IMR-90 (cell line): ENCODE measurements at regions not wholly inside any gene's neighbourhood (a gene's known extent, or its start where the extent isn't known, plus 50 kb on each side); places are given as distances from the start of the nearest gene placed in this dataset.

ENCODE experiments used
- ATAC-seq: fragments of 200-7000 bp; cut with Tn5 transposase; 2 replicates; pipeline ENCODE4 v1.9.1; 2020; ENCODE audit warnings: low read depth, mild to moderate bottlenecking, moderate library complexity
- BruUV-seq: library from RNA; stranded (reverse); fragments of 400-500 nt; replicated peaks from 2 replicates; lab custom pipeline; 2021; lab: Mats Ljungman, UMichigan
- CTCF ChIA-PET: fragments of 300-600 bp; formaldehyde crosslinking; extraction: SDS; loops from one replicate; lab custom pipeline; 2021; ENCODE audit warnings: antibody characterized with exemption; lab: Yijun Ruan, JAX
- POLR2A ChIA-PET: fragments of 300-600 bp; sonication (Branson Sonifier 250); formaldehyde crosslinking; loops from one replicate; lab custom pipeline; 2022; ENCODE audit warnings: antibody characterized with exemption; ENCODE audit not compliant: unreplicated experiment; lab: Charles Lee
- DNase-seq: peaks from one replicate; pipeline ENCODE4 v3.0.0; 2013
- H2AFZ ChIP-seq: replicated peaks from 2 replicates; pipeline ENCODE3; 2013; ENCODE audit warnings: low read length, mild to moderate bottlenecking; ENCODE audit not compliant: poor library complexity
- H2AK5ac ChIP-seq: 2 replicates; pipeline ENCODE4 v1.6.1; 2013; ENCODE audit warnings: low read depth, low read length, inconsistent platforms
- H2AK9ac ChIP-seq: replicated peaks from 2 replicates; pipeline ENCODE3; 2013; ENCODE audit warnings: mild to moderate bottlenecking, low read depth, low read length, moderate library complexity; ENCODE audit not compliant: poor library complexity
- H2BK120ac ChIP-seq: 2 replicates; pipeline ENCODE4 v1.6.1; 2013; ENCODE audit warnings: low read depth, low read length, inconsistent platforms
- H2BK15ac ChIP-seq: 3 replicates; pipeline ENCODE4 v1.6.1; 2013; ENCODE audit warnings: low read depth, low read length, inconsistent platforms
- H2BK20ac ChIP-seq: 2 replicates; pipeline ENCODE4 v1.6.1; 2013; ENCODE audit warnings: low read depth, mild to moderate bottlenecking, inconsistent platforms, low read length, moderate library complexity
- H2BK5ac ChIP-seq: 2 replicates; pipeline ENCODE4 v1.6.1; 2013; ENCODE audit warnings: mild to moderate bottlenecking, low read depth, low read length, inconsistent platforms; ENCODE audit not compliant: poor library complexity, severe bottlenecking
- H3K14ac ChIP-seq: replicated peaks from 2 replicates; pipeline ENCODE4 v1.6.1; 2013; ENCODE audit warnings: low read depth, low read length, inconsistent platforms
- H3K18ac ChIP-seq: 2 replicates; pipeline ENCODE4 v1.6.1; 2013; ENCODE audit warnings: low read depth, low read length, control low read depth
- H3K23ac ChIP-seq: 2 replicates; pipeline ENCODE4 v1.6.1; 2013; ENCODE audit warnings: low read depth, low read length, inconsistent platforms
- H3K27ac ChIP-seq: 2 replicates; pipeline ENCODE4 v1.5.1; 2013; ENCODE audit warnings: mild to moderate bottlenecking, control low read depth, low read length; ENCODE audit not compliant: insufficient read depth
- H3K27me3 ChIP-seq: 2 replicates; pipeline ENCODE4 v1.6.1; 2013; ENCODE audit warnings: low read length; ENCODE audit not compliant: control insufficient read depth, insufficient read depth
- H3K36me3 ChIP-seq: 2 replicates; pipeline ENCODE4 v1.6.1; 2013; ENCODE audit warnings: low read length, mixed read lengths; ENCODE audit not compliant: control insufficient read depth, insufficient read depth
- H3K4ac ChIP-seq: 2 replicates; pipeline ENCODE4 v1.6.1; 2013; ENCODE audit warnings: low read depth, low read length, inconsistent platforms
- H3K4me1 ChIP-seq: 2 replicates; pipeline ENCODE4 v1.6.1; 2013; ENCODE audit warnings: low read length, mixed read lengths; ENCODE audit not compliant: control insufficient read depth, insufficient read depth
- H3K4me2 ChIP-seq: 2 replicates; pipeline ENCODE4 v1.6.1; 2013; ENCODE audit warnings: low read depth, mild to moderate bottlenecking, control low read depth, low read length, moderate library complexity
- H3K4me3 ChIP-seq: 2 replicates; pipeline ENCODE4 v1.5.1; 2013; ENCODE audit warnings: low read depth, mild to moderate bottlenecking, control low read depth, low read length, moderate library complexity; ENCODE audit not compliant: insufficient read depth
- H3K56ac ChIP-seq: 2 replicates; pipeline ENCODE4 v1.6.1; 2013; ENCODE audit warnings: low read length, inconsistent platforms; ENCODE audit not compliant: insufficient read depth; ENCODE audit errors: extremely low read depth
- H3K79me1 ChIP-seq, 2 experiments: 2 replicates each; pipeline ENCODE4 v1.6.1; 2013; ENCODE audit warnings: low read length in 2 of 2, inconsistent platforms in 1 of 2, low read depth in 1 of 2
- H3K9ac ChIP-seq: 2 replicates; pipeline ENCODE4 v1.6.1; 2013; ENCODE audit warnings: low read depth, low read length, control low read depth
- H3K9me1 ChIP-seq: 2 replicates; pipeline ENCODE4 v1.6.1; 2013; ENCODE audit warnings: low read length, inconsistent platforms; ENCODE audit not compliant: insufficient read depth
- H3K9me3 ChIP-seq: 2 replicates; pipeline ENCODE4 v1.6.1; 2013; ENCODE audit warnings: low read length; ENCODE audit not compliant: control insufficient read depth, insufficient read depth
- H4K20me1 ChIP-seq: 2 replicates; pipeline ENCODE4 v1.6.1; 2013; ENCODE audit warnings: low read length, inconsistent platforms; ENCODE audit not compliant: insufficient read depth
- H4K5ac ChIP-seq: 2 replicates; pipeline ENCODE4 v1.6.1; 2013; ENCODE audit warnings: mild to moderate bottlenecking, low read depth, low read length, control low read depth
- H4K8ac ChIP-seq, 2 experiments: 2 replicates each; pipeline ENCODE4 v1.6.1; 2013; ENCODE audit warnings: low read depth in 2 of 2, low read length in 2 of 2, control low read depth in 1 of 2, inconsistent platforms in 1 of 2
- H4K91ac ChIP-seq: 2 replicates; pipeline ENCODE4 v1.6.1; 2013; ENCODE audit warnings: low read depth, low read length, inconsistent platforms; ENCODE audit not compliant: insufficient read depth
- BHLHE40 ChIP-seq: fragments of 150-350 bp; IDR thresholded peaks from 2 replicates; pipeline ENCODE4 v1.6.1; 2016; ENCODE audit warnings: mild to moderate bottlenecking, low read depth, low read length
- CEBPB ChIP-seq: IDR thresholded peaks from 2 replicates; pipeline ENCODE4 v1.6.1; 2012; ENCODE audit warnings: low read depth, low read length, improper control_type of control experiment
- CHD1 ChIP-seq: IDR thresholded peaks from 2 replicates; pipeline ENCODE4 v1.6.1; 2012; ENCODE audit warnings: low read depth, low read length, improper control_type of control experiment
- FOS ChIP-seq: fragments of 150-350 bp; IDR thresholded peaks from 2 replicates; pipeline ENCODE4 v1.6.1; 2016; ENCODE audit warnings: low read depth, low read length
- MAFK ChIP-seq: IDR thresholded peaks from 2 replicates; pipeline ENCODE4 v1.6.1; 2012; ENCODE audit warnings: low read depth, low read length, improper control_type of control experiment
- MAZ ChIP-seq: IDR thresholded peaks from 2 replicates; pipeline ENCODE4 v1.6.1; 2012; ENCODE audit warnings: low read depth, mild to moderate bottlenecking, low read length, improper control_type of control experiment, moderate library complexity, borderline replicate concordance
- MXI1 ChIP-seq: IDR thresholded peaks from 2 replicates; pipeline ENCODE4 v1.6.1; 2012; ENCODE audit warnings: low read depth, mild to moderate bottlenecking, low read length, moderate library complexity, borderline replicate concordance
- NFE2L2 ChIP-seq: fragments of 150-350 bp; IDR thresholded peaks from 2 replicates; pipeline ENCODE4 v1.6.1; 2016; ENCODE audit warnings: low read depth, mild to moderate bottlenecking, low read length
- POLR2A ChIP-seq: IDR thresholded peaks from 2 replicates; pipeline ENCODE4 v1.6.1; 2012; ENCODE audit warnings: mild to moderate bottlenecking, low read depth, low read length
- RAD21 ChIP-seq: IDR thresholded peaks from 2 replicates; pipeline ENCODE4 v1.6.1; 2012; ENCODE audit warnings: low read length, improper control_type of control experiment
- RCOR1 ChIP-seq: IDR thresholded peaks from 2 replicates; pipeline ENCODE4 v1.6.1; 2012; ENCODE audit warnings: mild to moderate bottlenecking, low read length, improper control_type of control experiment; ENCODE audit not compliant: insufficient replicate concordance
- RFX5 ChIP-seq: IDR thresholded peaks from 2 replicates; pipeline ENCODE4 v1.8.0; 2012; ENCODE audit warnings: low read depth, mild to moderate bottlenecking, low read length, moderate library complexity
- SMC3 ChIP-seq: fragments of 150-350 bp; IDR thresholded peaks from 2 replicates; pipeline ENCODE4 v1.6.1; 2016; ENCODE audit warnings: low read depth, mild to moderate bottlenecking, antibody characterized with exemption, low read length, moderate library complexity
- WGBS, 2 experiments: methylation state at CpG; one replicate each; pipeline versions ENCODE4 v1.1.5 to v1.1.7; 2013; ENCODE audit warnings: missing lambda C conversion rate in 2 of 2; ENCODE audit not compliant: insufficient read length in 1 of 2; ENCODE audit errors: extremely low coverage in 2 of 2; 5-methylcytosine and 5-hydroxymethylcytosine counted together
- dilution Hi-C: fragments of 300-500 bp; cut with HindIII; formaldehyde crosslinking; loops from one replicate; pipeline ENCODE4 v1.14.3; 2018; ENCODE audit warnings: low sequenced_read_pairs; ENCODE audit not compliant: unreplicated experiment
- in situ Hi-C: fragments of 300-500 bp; cut with MboI; formaldehyde crosslinking; loops from 3 replicates; pipeline ENCODE4 v1.14.3; 2019; ENCODE audit warnings: low sequenced_read_pairs, inconsistent platforms, mixed read lengths
- intact Hi-C: fragments of 100-400 bp; cut with micrococcal nuclease; formaldehyde crosslinking; loops from 2 replicates; pipeline ENCODE4 v1.10.0; 2022
- TF ChIP-seq, protein P1 (sequence below): conservative IDR thresholded peaks from 2 replicates; pipeline ENCODE4 v1.5.1; 2012; ENCODE audit warnings: mild to moderate bottlenecking, low read depth, low read length, improper control_type of control experiment
- TF ChIP-seq, protein P2 (sequence below): fragments of 150-350 bp; IDR thresholded peaks from 2 replicates; pipeline ENCODE4 v1.6.1; 2016; ENCODE audit warnings: low read depth, mild to moderate bottlenecking, low read length, moderate library complexity, borderline replicate concordance
- TF ChIP-seq, protein P3 (sequence below): fragments of 150-350 bp; IDR thresholded peaks from 2 replicates; pipeline ENCODE4 v1.6.1; 2017; ENCODE audit warnings: mild to moderate bottlenecking, antibody characterized with exemption, low read length, low read depth

DNA sequence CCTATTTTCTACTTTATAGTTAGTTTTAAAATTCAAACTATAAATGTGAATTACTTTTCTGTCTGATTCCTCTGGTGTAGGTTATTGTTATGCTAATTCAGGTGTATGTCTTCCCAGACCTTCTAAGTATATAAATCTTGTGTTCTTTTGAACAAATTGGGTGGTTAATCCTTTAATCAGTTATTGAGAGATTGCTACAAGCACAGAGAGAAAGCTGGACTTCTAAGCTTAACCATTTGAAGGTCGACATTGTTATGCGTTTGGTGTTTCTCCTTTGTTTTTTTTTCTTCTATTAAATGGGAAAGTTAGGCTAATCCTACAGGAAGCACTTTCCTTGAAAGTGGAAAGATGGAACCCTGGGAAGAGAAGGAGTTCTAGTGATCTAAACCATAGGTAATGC lies 592.6 kb downstream of the SLC4A3 start:
- H4K20me1 ChIP-seq = no peaks in the 10 kb centered on the region
- ChIA-PET CTCF (no interaction called here), POLR2A (no interaction called here)
- H2AK5ac ChIP-seq = no peak overlapping the region
- H4K91ac ChIP-seq = no peak overlapping the region
- intact Hi-C loops (loop anchor here (10.0 kb wide), 2 partner anchors 215 to 445 kb away; no protein-coding TSS in a partner anchor), in situ Hi-C loops (no loop called here), dilution Hi-C loops (no loop called here)
- no peak overlapping the region for H3K4me3 ChIP-seq
- DNase-seq (no peak), ATAC-seq (no peak)
- H3K4me1 ChIP-seq = peaks cover 5% of the 10 kb centered on the region
- H3K27ac ChIP-seq = no peak overlapping the region
- H3K4me2 ChIP-seq = no peak overlapping the region
- H3K79me1 ChIP-seq = no peaks in the 10 kb centered on the region
- peaks cover 6% of the 10 kb centered on the region; the same call in 1 of the 2 replicates for H3K9me1 ChIP-seq
- H3K36me3 ChIP-seq = no peaks in the 10 kb centered on the region
- H3K56ac ChIP-seq = no peak overlapping the region
- H2BK15ac ChIP-seq = no peak overlapping the region; the same call in 2 of the 3 replicates
- H2BK5ac ChIP-seq = no peak overlapping the region
- no peak overlapping the region for H2AFZ ChIP-seq
- no peak overlapping the region for H3K14ac ChIP-seq
- H2BK120ac ChIP-seq = no peak overlapping the region
- no peak overlapping the region for H3K23ac ChIP-seq
- H3K9ac ChIP-seq = no peak overlapping the region
- H3K27me3 ChIP-seq = no peaks in the 10 kb centered on the region
- H3K4ac ChIP-seq = no peak overlapping the region
- no peak for TF ChIP-seq CHD1
- TF ChIP-seq, protein P1, sequence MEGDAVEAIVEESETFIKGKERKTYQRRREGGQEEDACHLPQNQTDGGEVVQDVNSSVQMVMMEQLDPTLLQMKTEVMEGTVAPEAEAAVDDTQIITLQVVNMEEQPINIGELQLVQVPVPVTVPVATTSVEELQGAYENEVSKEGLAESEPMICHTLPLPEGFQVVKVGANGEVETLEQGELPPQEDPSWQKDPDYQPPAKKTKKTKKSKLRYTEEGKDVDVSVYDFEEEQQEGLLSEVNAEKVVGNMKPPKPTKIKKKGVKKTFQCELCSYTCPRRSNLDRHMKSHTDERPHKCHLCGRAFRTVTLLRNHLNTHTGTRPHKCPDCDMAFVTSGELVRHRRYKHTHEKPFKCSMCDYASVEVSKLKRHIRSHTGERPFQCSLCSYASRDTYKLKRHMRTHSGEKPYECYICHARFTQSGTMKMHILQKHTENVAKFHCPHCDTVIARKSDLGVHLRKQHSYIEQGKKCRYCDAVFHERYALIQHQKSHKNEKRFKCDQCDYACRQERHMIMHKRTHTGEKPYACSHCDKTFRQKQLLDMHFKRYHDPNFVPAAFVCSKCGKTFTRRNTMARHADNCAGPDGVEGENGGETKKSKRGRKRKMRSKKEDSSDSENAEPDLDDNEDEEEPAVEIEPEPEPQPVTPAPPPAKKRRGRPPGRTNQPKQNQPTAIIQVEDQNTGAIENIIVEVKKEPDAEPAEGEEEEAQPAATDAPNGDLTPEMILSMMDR = no peak
- TF ChIP-seq RCOR1 = no peak
- TF ChIP-seq MAZ = no peak
- TF ChIP-seq MAFK = no peak
- TF ChIP-seq, protein P2, sequence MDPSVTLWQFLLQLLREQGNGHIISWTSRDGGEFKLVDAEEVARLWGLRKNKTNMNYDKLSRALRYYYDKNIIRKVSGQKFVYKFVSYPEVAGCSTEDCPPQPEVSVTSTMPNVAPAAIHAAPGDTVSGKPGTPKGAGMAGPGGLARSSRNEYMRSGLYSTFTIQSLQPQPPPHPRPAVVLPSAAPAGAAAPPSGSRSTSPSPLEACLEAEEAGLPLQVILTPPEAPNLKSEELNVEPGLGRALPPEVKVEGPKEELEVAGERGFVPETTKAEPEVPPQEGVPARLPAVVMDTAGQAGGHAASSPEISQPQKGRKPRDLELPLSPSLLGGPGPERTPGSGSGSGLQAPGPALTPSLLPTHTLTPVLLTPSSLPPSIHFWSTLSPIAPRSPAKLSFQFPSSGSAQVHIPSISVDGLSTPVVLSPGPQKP = no peak
- TF ChIP-seq BHLHE40 = no peak
- no peak for TF ChIP-seq RFX5
- no peak for TF ChIP-seq RAD21
- TF ChIP-seq FOS = no peak
- no peak for TF ChIP-seq POLR2A
- no peak for TF ChIP-seq MXI1
- no peak for TF ChIP-seq NFE2L2
- no peak for TF ChIP-seq CEBPB
- TF ChIP-seq, protein P3, sequence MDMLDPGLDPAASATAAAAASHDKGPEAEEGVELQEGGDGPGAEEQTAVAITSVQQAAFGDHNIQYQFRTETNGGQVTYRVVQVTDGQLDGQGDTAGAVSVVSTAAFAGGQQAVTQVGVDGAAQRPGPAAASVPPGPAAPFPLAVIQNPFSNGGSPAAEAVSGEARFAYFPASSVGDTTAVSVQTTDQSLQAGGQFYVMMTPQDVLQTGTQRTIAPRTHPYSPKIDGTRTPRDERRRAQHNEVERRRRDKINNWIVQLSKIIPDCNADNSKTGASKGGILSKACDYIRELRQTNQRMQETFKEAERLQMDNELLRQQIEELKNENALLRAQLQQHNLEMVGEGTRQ = no peak
- no peak for TF ChIP-seq SMC3
- no peak overlapping the region; a peak in 1 of 4 replicates for H4K8ac ChIP-seq
- H3K9me3 ChIP-seq = no peaks in the 10 kb centered on the region
- BruUV-seq = no TSS peak
- H4K5ac ChIP-seq = no peak overlapping the region
- H2BK20ac ChIP-seq = no peak overlapping the region
- no CpG with 5 or more reads among the region's 2 CpGs for WGBS, 2 experiments
- H2AK9ac ChIP-seq = no peak overlapping the region
- H3K18ac ChIP-seq = no peak overlapping the region
